UCSD-AML1 (cell line): ENCODE measurements at regions not wholly inside any gene's neighbourhood (a gene's known extent, or its start where the extent isn't known, plus 50 kb on each side); places are given as distances from the start of the nearest gene placed in this dataset.
"Not testable (repeated sequence)": the region's sequence is repeated elsewhere in the genome, so short reads cannot be mapped to it uniquely, and the experiment has no call there.

Source experiments
- DNase-seq: peaks from one replicate; lab custom pipeline; 2025; ENCODE audit not compliant: unreplicated experiment; lab: John Stamatoyannopoulos, UW

DNA sequence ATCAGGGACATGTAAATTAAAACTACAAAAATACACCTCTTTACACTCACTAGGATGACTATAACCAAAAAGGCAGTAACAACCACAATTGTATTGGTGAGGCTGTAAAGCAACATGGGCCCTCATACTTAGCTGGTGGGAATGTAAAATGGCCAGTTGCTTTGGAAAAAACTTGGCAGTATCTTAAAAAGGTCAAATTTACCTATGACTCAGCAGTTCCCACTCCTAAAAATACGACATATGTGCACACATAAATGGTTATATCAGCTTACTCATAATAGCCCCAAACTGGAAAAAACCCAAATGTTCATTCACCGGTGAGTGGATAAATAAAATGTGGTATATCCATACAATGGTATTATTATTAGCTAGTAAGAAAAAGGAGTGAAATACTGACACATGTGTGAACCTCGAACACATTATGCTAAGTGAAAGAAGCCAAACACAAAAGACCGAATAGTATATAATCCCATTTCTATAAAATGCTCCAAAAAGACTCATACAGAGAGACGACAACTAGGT, 391.4 kb downstream of the NPIPA8 start:
- no peak for DNase-seq

GRCh38 chr16:17944345-17944744, 392.2 kb downstream of the NPIPA8 start:
- DNase-seq = no peak

DNA sequence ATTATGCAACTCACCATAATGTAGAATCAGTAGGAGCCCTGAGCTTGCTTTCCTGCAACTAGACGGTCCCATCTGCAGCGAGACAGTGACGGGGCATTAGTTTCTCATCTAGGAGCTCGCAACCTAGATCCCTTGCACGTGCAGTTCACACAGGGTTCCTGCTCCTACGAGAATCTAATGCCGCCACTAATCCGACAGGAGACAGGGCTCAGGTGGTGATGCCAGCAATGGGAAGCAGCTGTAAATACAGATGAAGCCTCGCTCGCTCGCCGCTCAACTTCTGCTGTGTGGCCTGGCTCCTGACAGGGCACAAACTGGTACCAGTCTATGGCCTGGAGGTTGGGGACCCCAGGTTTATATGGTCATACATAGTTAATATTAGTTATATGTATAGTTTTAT, 394.5 kb downstream of the NPIPA8 start:
- DNase-seq = no peak

- no peak for DNase-seq
These were observed 395.8 kb downstream of the NPIPA8 start for GRCh38 chr16:17940584-17941364.

GRCh38 chr16:17939723-17940122, 396.8 kb downstream of the NPIPA8 start:
- DNase-seq = no peak

GRCh38 chr16:17939122-17939536, 397.4 kb downstream of the NPIPA8 start:
- DNase-seq = no peak

DNA sequence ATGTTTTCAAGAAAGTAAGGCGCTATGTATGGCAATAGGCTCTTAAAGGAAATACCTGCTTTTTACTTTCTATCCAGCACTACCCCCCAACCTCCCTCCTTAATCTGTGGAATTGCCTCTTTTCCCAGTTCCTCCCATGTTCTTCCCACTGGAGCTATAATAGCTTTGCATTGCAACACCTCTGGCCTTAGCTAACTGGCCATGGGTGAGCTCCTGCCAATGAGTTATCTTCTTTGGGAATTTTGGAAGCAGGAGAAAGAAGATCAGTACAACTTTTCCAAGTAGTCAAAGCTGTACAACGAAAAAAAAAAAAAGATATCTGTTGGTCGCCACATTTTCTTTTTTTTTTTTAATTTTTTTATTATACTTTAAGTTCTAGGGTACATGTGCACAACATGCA, 398.0 kb downstream of the NPIPA8 start:
- DNase-seq = no peak

DNA sequence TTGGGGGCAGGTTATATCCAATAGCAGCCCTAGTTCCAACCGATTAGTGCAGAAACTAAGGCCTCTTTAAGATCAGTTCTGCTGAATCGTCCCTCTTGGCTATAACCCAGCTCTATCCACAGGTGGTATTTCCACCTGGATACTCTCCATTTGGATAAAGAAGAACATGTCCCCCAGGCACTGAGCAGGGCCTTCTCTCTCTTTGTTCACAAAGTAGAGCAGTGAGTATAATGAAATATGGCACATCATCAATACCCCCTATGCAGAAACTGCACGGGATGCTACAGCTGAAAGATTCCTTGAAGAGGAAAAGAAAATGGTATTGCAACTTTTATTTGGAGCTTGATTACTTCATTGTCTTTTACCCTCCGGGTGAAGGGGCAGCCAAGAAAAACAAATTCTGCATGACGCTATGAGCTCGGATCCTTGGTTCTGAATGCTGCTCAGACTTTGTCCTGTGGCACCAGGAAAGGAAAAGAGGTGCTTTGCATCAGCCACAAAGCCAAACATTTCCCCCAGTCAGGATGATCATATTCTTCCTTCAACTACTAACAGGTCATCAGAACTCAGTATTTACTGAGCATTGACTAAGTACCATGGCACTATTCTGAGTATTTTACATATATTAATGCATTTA, 399.7 kb downstream of the NPIPA8 start:
- DNase-seq = no peak

DNA sequence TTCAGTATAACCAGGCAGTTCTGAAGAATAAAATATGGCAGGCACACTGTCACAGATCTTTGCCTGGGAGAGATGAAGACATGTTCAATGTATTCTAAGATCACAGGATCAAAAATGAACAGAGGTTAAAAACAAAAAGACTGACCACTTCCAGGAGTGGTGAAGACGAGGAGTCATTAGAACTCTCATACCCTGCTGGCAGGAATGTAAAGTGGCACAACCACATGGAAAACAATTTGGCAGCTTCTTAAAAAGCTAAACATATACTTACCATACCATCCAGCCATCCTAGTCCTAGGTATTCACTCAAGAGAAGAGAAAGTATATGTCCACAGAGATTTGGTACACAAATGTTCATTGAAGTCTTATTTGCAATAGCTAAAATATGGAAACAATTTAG, 406.3 kb downstream of the NPIPA8 start:
- no peak for DNase-seq

DNA sequence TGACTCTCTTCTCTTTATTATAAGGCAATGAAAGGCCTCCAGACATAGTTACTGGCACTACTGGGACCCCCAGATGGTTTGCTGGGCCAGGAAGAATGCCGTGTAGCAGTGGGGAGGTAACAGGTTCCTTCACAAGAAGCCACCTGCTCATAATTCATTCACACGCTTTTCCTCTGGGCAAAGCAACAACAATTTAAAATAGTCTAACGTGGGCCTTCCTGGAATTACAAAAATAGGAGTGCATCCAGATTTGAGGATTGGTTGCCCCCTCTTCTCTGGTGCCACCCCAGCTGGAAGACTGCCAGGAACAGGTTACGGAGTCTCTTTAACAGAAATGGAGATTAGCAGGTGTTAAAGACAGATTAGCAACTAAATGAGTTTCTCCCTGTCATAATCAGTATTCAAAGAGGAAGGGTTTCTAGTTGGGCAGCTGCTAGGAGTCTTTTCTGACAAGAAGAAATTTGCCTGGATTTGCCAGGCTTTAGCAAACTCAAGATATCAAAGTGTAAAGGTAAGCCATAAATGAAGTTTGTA, 409.6 kb downstream of the NPIPA8 start:
- DNase-seq = no peak

DNA sequence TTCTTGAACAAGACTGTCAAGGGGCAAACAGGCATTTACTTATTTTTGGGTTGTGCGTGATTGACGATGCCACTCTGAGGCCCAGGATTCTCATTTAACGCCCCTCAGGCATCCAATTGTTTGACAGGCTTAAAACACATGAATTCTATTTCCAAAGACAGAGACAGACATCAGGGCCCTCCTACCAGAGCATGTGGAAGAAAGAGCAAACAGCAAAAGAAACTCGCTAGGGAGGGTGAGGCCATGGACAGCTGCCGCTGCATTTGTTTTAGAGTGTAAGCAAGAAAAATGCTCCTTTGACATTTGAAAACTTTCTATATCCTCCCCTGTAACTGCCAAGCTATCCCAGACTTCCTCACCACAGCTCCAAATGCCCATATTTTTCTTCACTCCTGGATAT, 410.1 kb downstream of the NPIPA8 start:
- no peak for DNase-seq

- no peak for DNase-seq
These were observed 410.8 kb downstream of the NPIPA8 start for GRCh38 chr16:17925761-17926160.

GRCh38 chr16:17921357-17921978, 415.1 kb downstream of the NPIPA8 start:
- DNase-seq = peak; percentile 69

- no peak for DNase-seq
These were observed 419.1 kb downstream of the NPIPA8 start for GRCh38 chr16:17917316-17918019.

GRCh38 chr16:17915791-17916190, 420.7 kb downstream of the NPIPA8 start:
- DNase-seq = no peak

DNA sequence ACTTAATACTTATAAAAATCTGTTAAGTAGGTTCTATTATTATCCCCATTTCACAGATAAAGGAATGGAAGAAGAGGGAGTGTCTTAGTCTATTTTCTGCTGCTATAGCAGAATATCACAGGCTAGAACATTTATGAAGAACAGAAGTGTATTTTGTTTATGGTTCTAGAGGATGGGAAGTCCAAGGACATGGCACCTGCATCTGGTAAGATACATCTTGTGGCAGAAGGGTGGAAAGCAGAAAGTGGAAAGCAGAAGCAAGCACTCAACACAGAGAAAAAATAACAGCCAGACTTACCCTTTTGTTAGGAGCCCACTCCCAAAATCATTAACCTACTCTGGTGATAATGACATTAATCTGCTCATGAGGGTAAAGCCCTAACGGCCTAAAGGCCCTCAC, 422.4 kb downstream of the NPIPA8 start:
- no peak for DNase-seq

GRCh38 chr16:17911578-17911977, 425.0 kb downstream of the NPIPA8 start:
- DNase-seq = not testable (repeated sequence)

DNA sequence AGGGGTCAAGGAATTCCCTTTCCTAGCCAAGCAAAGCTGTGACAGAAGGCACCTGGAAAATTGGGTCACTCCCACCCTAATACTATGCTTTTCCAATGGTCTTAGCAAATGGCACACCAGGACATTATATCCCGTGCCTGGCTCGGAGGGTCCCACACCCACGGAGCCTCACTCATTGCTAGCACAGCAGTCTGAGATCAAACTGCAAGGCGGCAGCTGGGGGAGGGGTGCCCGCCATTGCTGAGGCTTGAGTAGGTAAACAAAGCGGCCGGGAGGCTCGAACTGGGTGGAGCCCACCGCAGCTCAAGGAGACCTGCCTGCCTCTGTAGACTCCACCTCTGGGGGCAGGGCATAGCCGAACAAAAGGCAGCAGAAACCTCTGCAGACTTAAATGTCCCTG, 429.9 kb downstream of the NPIPA8 start:
- DNase-seq = not testable (repeated sequence)

GRCh38 chr16:17901309-17901708, 430.5 kb upstream of the XYLT1 start:
- DNase-seq = no peak

GRCh38 chr16:17899141-17899540, 428.4 kb upstream of the XYLT1 start:
- no peak for DNase-seq

- DNase-seq = no peak
These were observed 417.2 kb upstream of the XYLT1 start for GRCh38 chr16:17887963-17888362.
